ENCODE measurements at regions not wholly inside any gene's neighbourhood (a gene's known extent, or its start where the extent isn't known, plus 50 kb on each side); places are given as distances from the start of the nearest gene placed in this dataset.

DNA sequence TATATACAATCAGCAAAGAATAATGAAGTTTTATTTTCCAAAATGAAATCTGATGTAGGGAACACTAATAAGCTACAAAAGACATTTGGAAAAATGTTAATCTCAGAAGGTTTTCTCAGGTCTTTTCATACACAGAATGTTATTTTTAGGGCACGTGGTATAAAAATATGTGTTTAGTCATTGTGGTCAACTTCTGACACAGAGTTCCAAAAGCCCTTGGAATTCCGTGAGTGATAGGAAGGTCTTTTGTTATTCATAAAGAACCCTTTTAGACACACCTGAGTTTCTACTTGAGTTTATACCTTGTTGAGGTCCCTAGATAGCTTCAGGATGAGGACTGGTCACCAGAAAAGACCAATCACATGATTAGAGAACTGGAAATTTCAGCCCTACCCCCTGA lies 277.6 kb upstream of the NCAM2 start:
- Histone ChIP-seq H3K9ac (ENCODE audit: extremely low read depth, low read length, poor library complexity, severe bottlenecking) (no peak overlapping the region), H3K27me3 (ENCODE audit: control insufficient read depth, insufficient read depth, low read length, poor library complexity, severe bottlenecking) (no peaks in the 10 kb centered on the region), H3K9me3 (ENCODE audit: control insufficient read depth, low read length) (no peaks in the 10 kb centered on the region), H3K4me3 (ENCODE audit: low read length) (no peak overlapping the region), H3K36me3 (ENCODE audit: control insufficient read depth, insufficient read depth, low read length) (no peaks in the 10 kb centered on the region), H3K27ac (ENCODE audit: low read depth, low read length) (no peak overlapping the region), H3K4me1 (ENCODE audit: control insufficient read depth, insufficient read depth, low read length) (no peaks in the 10 kb centered on the region)
- Mint-ChIP-seq H3K36me3 (ENCODE audit: low read depth) (no peaks in the 10 kb centered on the region), H3K27me3 (ENCODE audit: insufficient read depth) (no peaks in the 10 kb centered on the region), H3K27ac (no peak overlapping the region), H3K4me1 (no peaks in the 10 kb centered on the region), H3K9me3 (no peaks in the 10 kb centered on the region), H3K4me3 (no peak overlapping the region)
- DNase-seq, result no peak
- WGBS, 2 experiments (ENCODE audit: insufficient coverage in 1 of 2, insufficient read length in 1 of 2), result 80 to 90% methylated on average over 1 to 2 of the region's 2 CpGs
- no peak for TF ChIP-seq CTCF (conservative IDR thresholded peaks at IDR 0.05)

- 94 to 96% methylated on average over 4 to 6 of the region's 6 CpGs for WGBS, 2 experiments (ENCODE audit: insufficient coverage in 1 of 2, insufficient read length in 1 of 2)
- Histone ChIP-seq H3K36me3 (ENCODE audit: control insufficient read depth, insufficient read depth, low read length) (no peaks in the 10 kb centered on the region), H3K4me3 (ENCODE audit: low read length) (no peak overlapping the region), H3K4me1 (ENCODE audit: control insufficient read depth, insufficient read depth, low read length) (no peaks in the 10 kb centered on the region), H3K27ac (ENCODE audit: low read depth, low read length) (no peak overlapping the region), H3K9me3 (ENCODE audit: control insufficient read depth, low read length) (no peaks in the 10 kb centered on the region), H3K27me3 (ENCODE audit: control insufficient read depth, insufficient read depth, low read length, poor library complexity, severe bottlenecking) (no peaks in the 10 kb centered on the region), H3K9ac (ENCODE audit: extremely low read depth, low read length, poor library complexity, severe bottlenecking) (no peak overlapping the region)
- H3K4me3 Mint-ChIP-seq, result no peak overlapping the region
- no peaks in the 10 kb centered on the region for H3K27me3 Mint-ChIP-seq (ENCODE audit: insufficient read depth)
- no peak overlapping the region for H3K27ac Mint-ChIP-seq
- no peak for TF ChIP-seq CTCF (conservative IDR thresholded peaks at IDR 0.05)
- H3K9me3 Mint-ChIP-seq, result no peaks in the 10 kb centered on the region
- DNase-seq, result no peak
- H3K36me3 Mint-ChIP-seq (ENCODE audit: low read depth), result no peaks in the 10 kb centered on the region
- no peaks in the 10 kb centered on the region for H3K4me1 Mint-ChIP-seq
Observed at GRCh38 chr21:20721151-20721550, 277.1 kb upstream of the NCAM2 start.

- Histone ChIP-seq H3K4me3 (ENCODE audit: low read length) (no peak overlapping the region), H3K36me3 (ENCODE audit: control insufficient read depth, insufficient read depth, low read length) (no peaks in the 10 kb centered on the region), H3K9ac (ENCODE audit: extremely low read depth, low read length, poor library complexity, severe bottlenecking) (no peak overlapping the region), H3K4me1 (ENCODE audit: control insufficient read depth, insufficient read depth, low read length) (peaks cover 7% of the 10 kb centered on the region), H3K27me3 (ENCODE audit: control insufficient read depth, insufficient read depth, low read length, poor library complexity, severe bottlenecking) (no peaks in the 10 kb centered on the region), H3K9me3 (ENCODE audit: control insufficient read depth, low read length) (no peaks in the 10 kb centered on the region), H3K27ac (ENCODE audit: low read depth, low read length) (no peak overlapping the region)
- Mint-ChIP-seq H3K36me3 (ENCODE audit: low read depth) (no peaks in the 10 kb centered on the region), H3K27ac (no peak overlapping the region), H3K4me3 (no peak overlapping the region), H3K9me3 (no peaks in the 10 kb centered on the region), H3K27me3 (ENCODE audit: insufficient read depth) (no peaks in the 10 kb centered on the region), H3K4me1 (peaks cover 10% of the 10 kb centered on the region)
- no peak for TF ChIP-seq CTCF (conservative IDR thresholded peaks at IDR 0.05)
- WGBS, 2 experiments (ENCODE audit: insufficient coverage in 1 of 2, insufficient read length in 1 of 2), result 93 to 100% methylated on average over 6 of the region's 6 CpGs
- no peak for DNase-seq
Observed at GRCh38 chr21:20728691-20729090, 269.5 kb upstream of the NCAM2 start.

All from endodermal cell (in vitro differentiated cells).